SU-DHL-6 (cell line): ENCODE measurements at regions not wholly inside any gene's neighbourhood (a gene's known extent, or its start where the extent isn't known, plus 50 kb on each side); places are given as distances from the start of the nearest gene placed in this dataset.

Experiments
- H2AFZ ChIP-seq: fragments of 200-600 bp; sonication (generic); 2 replicates; pipeline ENCODE4 v1.6.1; 2014; ENCODE audit warnings: low read depth, mild to moderate bottlenecking, moderate library complexity, mixed read lengths, antibody characterized with exemption, low read length; ENCODE audit not compliant: severe bottlenecking
- H3F3A ChIP-seq: fragments of 200-600 bp; shearing (Covaris generic); 2 replicates; pipeline ENCODE4 v1.6.0; 2016; ENCODE audit warnings: antibody characterized with exemption, mild to moderate bottlenecking; ENCODE audit not compliant: insufficient read depth
- H3K27ac ChIP-seq: fragments of 200-600 bp; sonication (generic); 2 replicates; pipeline ENCODE4 v1.5.1; 2016; ENCODE audit warnings: low read depth, mild to moderate bottlenecking, low read length, moderate library complexity, mixed read lengths
- H3K27me3 ChIP-seq: fragments of 200-600 bp; sonication (generic), shearing (Covaris generic); 2 replicates; pipeline ENCODE4 v1.6.0; 2014; ENCODE audit warnings: mild to moderate bottlenecking, low read length
- H3K36me3 ChIP-seq: fragments of 200-600 bp; sonication (generic); 2 replicates; pipeline ENCODE4 v1.6.1; 2014; ENCODE audit warnings: mild to moderate bottlenecking, low read length, mixed read lengths
- H3K4me2 ChIP-seq: fragments of 300-600, 200-600 bp; shearing (Covaris generic), sonication (generic); 2 replicates; pipeline ENCODE4 v1.6.0; 2014; ENCODE audit warnings: low read length, low read depth, mild to moderate bottlenecking; ENCODE audit not compliant: poor library complexity, severe bottlenecking
- H3K4me3 ChIP-seq: fragments of 200-600 bp; sonication (generic); 2 replicates; pipeline ENCODE4 v1.5.1; 2014; ENCODE audit warnings: antibody characterized with exemption, low read length, mild to moderate bottlenecking, mixed read lengths; ENCODE audit not compliant: insufficient read depth, poor library complexity, severe bottlenecking
- H3K79me2 ChIP-seq: fragments of 200-600 bp; sonication (generic); 2 replicates; pipeline ENCODE4 v1.6.1; 2014; ENCODE audit warnings: mild to moderate bottlenecking, low read length, moderate library complexity; ENCODE audit not compliant: insufficient read depth
- H3K9ac ChIP-seq: fragments of 200-600 bp; sonication (generic); 2 replicates; pipeline ENCODE4 v1.7.0; 2014; ENCODE audit warnings: mild to moderate bottlenecking, low read length
- H3K9me2 ChIP-seq: fragments of 200-600 bp; sonication (generic); replicated peaks from 2 replicates; pipeline ENCODE4 v1.6.1; 2014; ENCODE audit warnings: low read length; ENCODE audit not compliant: insufficient read depth
- H3K9me3 ChIP-seq: fragments of 200-600 bp; sonication (generic); 2 replicates; pipeline ENCODE4 v1.6.1; 2014; ENCODE audit warnings: low read length, mixed read lengths; ENCODE audit not compliant: insufficient read depth
- H4K20me1 ChIP-seq: fragments of 200-600 bp; sonication (generic); 2 replicates; pipeline ENCODE4 v1.6.1; 2014; ENCODE audit warnings: low read depth, mild to moderate bottlenecking, antibody characterized with exemption, low read length, moderate library complexity, mixed read lengths
- EZH2phosphoT487 ChIP-seq: fragments of 200-600 bp; sonication (generic), shearing (Covaris generic); conservative IDR thresholded peaks from 2 replicates; pipeline ENCODE4 v1.6.1; 2018; ENCODE audit warnings: mild to moderate bottlenecking, antibody characterized with exemption, low read length, moderate library complexity, mixed read lengths
- TF ChIP-seq, protein P1 (sequence below): fragments of 200-600 bp; sonication (generic); IDR thresholded peaks from one replicate; pipeline ENCODE4 v1.5.1; 2017; ENCODE audit warnings: antibody characterized with exemption, mild to moderate bottlenecking, low read length, moderate library complexity; ENCODE audit not compliant: insufficient read depth, poor library complexity, severe bottlenecking

DNA sequence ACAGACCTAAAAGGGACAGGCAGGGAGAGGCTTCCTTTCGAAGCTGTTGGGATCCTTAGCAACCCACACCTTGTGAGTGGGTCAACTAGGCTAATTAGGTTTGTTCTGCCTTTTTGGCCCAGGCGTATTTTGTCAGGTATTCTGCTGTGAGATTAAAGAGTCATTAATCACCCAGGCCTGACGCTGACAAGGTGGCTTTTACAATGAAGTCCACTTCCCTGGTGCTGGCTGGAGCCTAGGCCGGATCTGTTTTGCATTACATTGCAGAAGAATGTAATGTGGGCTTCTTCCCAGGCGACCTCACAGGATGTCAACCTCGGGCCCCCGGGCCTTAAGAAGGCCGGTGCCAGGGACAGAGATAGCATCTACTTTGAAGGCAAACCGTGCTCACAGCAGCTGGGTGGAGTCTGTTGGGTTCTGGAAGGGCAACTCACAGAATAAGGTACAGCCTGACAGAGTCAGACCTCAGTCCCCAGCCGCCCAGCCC lies 76.9 kb downstream of the HES1 start:
- Histone ChIP-seq H3K27ac (no peak overlapping the region), H3K4me2 (no peak overlapping the region), H3K9me3 (no peaks in the 10 kb centered on the region), H3K4me3 (no peak overlapping the region), H3K9me2 (no peaks in the 10 kb centered on the region), H3K27me3 (no peaks in the 10 kb centered on the region), H4K20me1 (no peaks in the 10 kb centered on the region), H3K9ac (no peak overlapping the region), H3K79me2 (no peaks in the 10 kb centered on the region), H3F3A (no peaks in the 10 kb centered on the region), H3K36me3 (no peaks in the 10 kb centered on the region), H2AFZ (no peak overlapping the region)
- TF ChIP-seq, protein P1, sequence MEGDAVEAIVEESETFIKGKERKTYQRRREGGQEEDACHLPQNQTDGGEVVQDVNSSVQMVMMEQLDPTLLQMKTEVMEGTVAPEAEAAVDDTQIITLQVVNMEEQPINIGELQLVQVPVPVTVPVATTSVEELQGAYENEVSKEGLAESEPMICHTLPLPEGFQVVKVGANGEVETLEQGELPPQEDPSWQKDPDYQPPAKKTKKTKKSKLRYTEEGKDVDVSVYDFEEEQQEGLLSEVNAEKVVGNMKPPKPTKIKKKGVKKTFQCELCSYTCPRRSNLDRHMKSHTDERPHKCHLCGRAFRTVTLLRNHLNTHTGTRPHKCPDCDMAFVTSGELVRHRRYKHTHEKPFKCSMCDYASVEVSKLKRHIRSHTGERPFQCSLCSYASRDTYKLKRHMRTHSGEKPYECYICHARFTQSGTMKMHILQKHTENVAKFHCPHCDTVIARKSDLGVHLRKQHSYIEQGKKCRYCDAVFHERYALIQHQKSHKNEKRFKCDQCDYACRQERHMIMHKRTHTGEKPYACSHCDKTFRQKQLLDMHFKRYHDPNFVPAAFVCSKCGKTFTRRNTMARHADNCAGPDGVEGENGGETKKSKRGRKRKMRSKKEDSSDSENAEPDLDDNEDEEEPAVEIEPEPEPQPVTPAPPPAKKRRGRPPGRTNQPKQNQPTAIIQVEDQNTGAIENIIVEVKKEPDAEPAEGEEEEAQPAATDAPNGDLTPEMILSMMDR: no peak
- TF ChIP-seq EZH2phosphoT487: no peak

DNA sequence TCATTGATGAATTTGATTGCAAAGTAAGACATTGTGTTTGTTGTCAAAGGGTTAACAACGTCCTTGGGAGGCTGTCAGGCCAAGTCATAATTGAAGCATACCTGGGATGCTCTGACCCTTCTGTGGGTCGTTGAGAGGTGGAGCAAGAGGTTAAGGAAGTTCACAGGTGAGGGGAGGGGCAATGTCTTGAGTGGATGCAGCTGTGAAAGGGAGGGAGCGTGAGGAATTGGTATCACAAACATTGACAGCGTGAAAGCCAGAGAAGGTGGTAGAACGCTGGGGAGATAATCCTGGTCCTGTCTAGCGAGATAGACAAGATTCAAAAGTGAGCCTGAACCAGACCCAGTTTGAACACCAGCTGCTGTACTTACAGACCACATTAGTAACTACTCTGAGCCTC lies 79.4 kb downstream of the HES1 start:
- Histone ChIP-seq H3K36me3 (no peaks in the 10 kb centered on the region), H3K27ac (no peak overlapping the region), H3K9me3 (no peaks in the 10 kb centered on the region), H3K9ac (no peak overlapping the region), H3K9me2 (no peaks in the 10 kb centered on the region), H3K4me2 (no peak overlapping the region), H4K20me1 (no peaks in the 10 kb centered on the region), H3K4me3 (no peak overlapping the region), H3K79me2 (no peaks in the 10 kb centered on the region), H3K27me3 (no peaks in the 10 kb centered on the region), H2AFZ (no peak overlapping the region), H3F3A (no peaks in the 10 kb centered on the region)
- TF ChIP-seq, protein P1: no peak
- TF ChIP-seq EZH2phosphoT487: no peak

DNA sequence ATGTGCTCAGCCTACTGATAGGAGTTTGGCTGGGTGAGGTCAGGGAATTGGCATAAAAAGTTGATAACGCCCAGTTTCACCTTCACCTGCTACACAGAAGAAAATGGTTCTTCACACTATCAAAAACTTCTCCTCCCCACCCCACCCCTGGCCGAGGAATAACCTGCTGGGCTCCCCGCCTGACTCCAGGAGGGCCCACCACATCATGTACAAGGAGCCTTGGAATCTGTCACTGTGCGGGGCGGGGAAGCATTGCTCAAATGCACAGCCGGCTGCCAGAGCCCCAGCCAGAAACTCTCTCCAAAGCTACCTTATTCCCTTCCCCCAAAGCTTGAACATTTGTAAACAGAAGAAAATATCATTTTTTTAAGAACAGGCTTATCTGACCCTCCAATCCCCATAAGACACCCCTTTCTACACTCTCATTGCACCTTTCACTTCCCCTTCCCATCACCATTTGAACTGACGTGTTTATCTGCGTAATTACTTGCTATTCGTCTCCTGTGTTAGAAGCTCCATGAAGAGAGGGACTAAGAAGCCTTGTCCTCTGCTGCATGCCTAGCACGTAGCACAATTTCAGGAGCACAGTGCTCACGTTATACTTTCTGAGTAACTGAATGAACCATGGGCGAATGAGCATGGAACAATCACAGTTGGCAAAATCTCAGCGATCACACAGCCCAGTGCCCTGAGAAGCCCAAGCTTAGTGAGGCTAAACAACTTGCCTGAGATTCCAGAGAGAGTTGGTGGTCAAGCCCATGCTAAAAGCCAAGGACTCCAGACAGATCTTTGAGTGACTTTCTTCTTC lies 82.9 kb downstream of the HES1 start:
- no peaks in the 10 kb centered on the region for H3F3A ChIP-seq
- no peak for TF ChIP-seq EZH2phosphoT487
- TF ChIP-seq, protein P1: no peak
- H3K27me3 ChIP-seq: no peaks in the 10 kb centered on the region
- H3K4me3 ChIP-seq: no peak overlapping the region
- H3K9me3 ChIP-seq: no peaks in the 10 kb centered on the region
- no peak overlapping the region for H3K27ac ChIP-seq
- no peak overlapping the region for H2AFZ ChIP-seq
- H3K4me2 ChIP-seq: no peak overlapping the region
- H4K20me1 ChIP-seq: no peaks in the 10 kb centered on the region
- no peaks in the 10 kb centered on the region for H3K36me3 ChIP-seq
- H3K9ac ChIP-seq: no peak overlapping the region
- H3K9me2 ChIP-seq: no peaks in the 10 kb centered on the region
- H3K79me2 ChIP-seq: no peaks in the 10 kb centered on the region
